NCI-H2171 treated with DMSO at 0.1 percent for 48 hours (cell line): ENCODE measurements at regions not wholly inside any gene's neighbourhood (a gene's known extent, or its start where the extent isn't known, plus 50 kb on each side); places are given as distances from the start of the nearest gene placed in this dataset.

Experiments used
- DNase-seq: peaks from one replicate; lab custom pipeline; 2025; lab: John Stamatoyannopoulos, UW

DNA sequence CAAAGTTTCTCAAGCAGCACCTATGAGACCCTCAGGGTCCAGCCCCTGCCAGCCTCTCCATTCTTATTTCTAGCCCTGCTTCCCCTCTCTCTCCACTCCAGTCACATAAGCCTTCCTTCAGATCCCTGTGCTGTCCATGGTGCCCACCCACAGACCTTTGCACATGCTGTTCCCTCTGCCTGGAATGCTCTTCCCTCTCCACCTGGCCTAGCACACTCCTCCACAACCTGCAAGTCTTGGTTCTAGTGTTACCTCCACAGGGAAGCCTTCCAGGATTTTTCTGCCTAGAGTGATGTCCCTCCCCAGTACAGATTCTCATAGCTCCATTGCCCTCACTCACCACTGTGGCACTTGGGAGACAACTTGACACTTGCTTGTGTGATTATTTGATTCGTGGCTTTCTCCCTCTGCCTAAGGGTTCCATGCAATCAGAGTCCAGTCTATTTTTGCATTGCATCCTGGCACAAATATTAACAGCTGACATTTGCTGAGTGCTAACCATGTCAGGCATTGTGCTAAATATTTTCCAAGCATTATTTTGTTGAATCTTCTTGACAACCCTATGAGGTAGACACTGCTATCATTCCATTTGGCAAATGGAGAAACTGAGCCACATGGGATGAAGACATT, 127.3 kb downstream of the SYF2 start:
- no peak for DNase-seq

DNA sequence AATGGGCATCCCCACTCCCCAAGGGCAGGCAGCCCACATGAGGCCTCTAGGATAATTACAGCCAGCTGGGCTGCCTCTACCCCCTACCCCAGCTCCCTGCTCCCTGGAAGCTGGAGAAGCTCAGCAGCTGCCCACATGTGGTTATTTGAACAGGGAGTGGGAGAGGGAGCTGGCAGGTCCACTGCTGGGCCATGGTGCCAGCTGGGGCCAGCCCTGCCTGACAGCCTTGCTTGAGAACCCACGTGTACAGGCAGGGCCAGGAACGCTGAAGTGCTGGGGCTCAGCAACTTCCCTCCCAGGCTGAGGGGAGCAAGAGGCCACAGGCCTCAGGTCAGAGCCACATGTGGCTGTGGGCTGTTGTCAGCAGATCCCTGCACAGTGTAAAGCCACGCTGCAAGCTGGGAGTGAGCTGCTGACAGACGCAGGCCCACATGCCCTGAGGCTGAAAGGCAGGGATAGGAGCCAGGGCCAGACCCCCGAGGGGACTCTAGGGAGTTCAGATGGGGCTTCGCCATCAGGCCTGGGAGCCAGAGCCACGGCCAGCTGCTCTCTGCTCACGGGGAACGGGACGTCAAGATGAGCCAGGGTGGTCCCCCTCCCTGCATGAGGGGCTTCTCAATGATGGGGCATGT, 129.0 kb downstream of the SYF2 start:
- no peak for DNase-seq

GRCh38 chr1:25100151-25100833, 132.0 kb downstream of the SYF2 start:
- no peak for DNase-seq

DNA sequence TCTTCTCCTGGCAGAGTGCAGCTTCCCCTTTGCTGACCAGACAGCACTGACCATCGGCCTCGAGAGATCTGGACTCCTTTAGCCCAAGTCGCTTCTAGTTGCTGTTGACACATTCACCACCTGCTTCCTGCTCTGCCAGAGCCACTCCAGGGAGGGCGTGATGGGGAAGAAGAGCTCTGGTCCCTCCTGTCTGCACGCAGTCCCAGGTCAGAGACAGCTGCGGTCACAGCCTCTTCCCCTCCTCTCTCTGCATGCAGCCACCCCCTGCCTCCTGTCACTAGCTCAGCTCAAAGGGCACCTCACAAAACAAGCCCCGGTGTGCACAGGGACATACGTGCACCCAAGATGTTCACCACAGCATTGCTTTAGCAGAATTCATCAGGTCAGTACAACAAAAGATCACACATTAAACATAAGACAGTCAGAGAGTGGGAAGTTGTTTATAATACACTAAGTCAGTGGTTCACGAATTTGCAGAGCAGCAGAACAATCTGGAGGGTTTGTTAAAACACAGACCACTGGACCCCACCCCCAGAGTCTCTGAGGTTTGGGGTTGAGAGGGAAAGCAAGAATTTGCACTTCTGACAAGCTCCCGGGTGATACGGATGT, 132.9 kb downstream of the SYF2 start:
- DNase-seq: peak; percentile 57

GRCh38 chr1:25098717-25099116, 133.6 kb downstream of the SYF2 start:
- no peak for DNase-seq

DNA sequence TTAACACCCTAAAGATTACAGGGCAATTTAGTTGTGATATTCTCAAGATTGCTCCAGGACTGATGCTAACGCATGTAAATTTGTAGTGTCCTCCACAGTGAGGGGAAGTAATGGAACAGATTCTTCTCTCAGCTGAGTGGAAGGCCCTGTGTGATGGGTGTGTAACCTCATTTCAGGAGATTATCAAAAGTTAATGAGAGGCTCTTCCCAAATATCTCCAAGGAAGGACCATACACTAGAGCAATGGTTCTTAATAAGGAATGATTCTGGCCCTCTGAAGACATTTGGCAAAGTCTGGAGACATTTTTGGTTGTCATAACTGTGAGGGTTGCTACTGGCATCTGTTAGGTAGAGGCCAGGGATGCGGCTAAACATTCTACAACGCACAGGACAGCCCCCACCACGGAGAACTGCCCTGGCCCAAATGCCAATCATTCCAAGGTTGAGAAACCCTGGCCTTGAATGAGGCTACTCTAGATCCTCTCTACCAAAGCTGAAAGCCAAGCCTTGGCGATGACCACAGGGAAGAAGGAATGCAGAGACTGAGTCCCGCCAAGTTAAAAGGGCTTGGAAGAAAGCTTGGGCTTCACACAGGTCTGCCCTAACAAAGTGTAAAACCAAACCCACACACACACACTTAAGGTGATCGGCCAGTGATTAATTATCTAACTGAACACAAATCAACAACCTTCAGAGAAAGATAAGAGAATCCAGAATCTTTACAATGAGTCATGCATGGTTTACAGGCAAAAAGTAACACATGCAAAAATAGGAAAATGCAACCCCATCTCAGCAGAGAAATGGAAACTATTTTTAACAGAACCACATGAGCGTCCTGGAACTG, 135.8 kb downstream of the SYF2 start:
- DNase-seq: no peak

DNA sequence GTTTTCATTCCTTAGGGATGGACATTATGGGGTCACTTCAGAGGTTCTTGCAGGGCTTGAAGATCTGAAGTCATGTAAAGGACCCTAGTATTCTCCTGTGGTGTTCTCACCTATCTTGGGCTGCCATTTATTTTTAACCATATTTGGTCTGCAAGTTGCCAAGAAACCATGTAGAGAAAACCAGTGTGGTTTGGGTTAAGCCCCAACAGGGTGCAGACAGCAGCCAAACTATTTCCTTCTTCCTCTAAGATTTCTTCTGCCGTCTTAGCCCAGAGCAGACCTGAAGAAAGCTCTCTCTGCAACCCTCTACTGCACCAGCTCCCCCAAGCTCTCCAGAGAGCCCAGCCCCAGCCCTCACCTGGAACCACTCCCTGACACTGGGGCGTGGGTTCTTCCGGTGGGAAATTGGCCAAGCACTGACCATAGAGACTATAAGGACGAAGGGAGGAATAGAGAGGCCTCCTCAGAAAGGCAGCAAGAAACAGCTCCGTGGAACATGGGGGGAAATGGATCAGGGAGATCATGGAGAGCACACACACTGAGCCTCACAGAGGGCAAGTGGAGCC, 136.6 kb downstream of the SYF2 start:
- no peak for DNase-seq

DNA sequence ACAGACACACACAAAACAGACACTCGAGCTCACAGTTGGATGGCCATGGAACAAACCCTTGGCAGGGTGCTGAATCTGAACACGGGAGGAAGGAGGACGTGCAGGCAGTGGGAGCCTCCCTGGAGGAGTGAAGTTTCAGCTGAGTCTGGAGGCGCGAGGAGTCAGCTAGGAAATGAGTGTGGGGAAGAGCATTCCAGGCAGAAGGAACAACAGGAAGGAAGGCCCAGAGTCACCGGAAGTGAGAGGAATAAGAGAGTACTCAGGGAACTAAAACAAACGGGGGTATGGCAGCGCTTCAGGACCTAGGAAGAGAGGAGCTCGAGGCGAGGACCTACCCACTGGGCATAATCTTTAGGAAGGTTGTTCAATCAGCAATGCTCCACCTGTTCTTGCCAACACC, 137.3 kb downstream of the SYF2 start:
- no peak for DNase-seq

DNA sequence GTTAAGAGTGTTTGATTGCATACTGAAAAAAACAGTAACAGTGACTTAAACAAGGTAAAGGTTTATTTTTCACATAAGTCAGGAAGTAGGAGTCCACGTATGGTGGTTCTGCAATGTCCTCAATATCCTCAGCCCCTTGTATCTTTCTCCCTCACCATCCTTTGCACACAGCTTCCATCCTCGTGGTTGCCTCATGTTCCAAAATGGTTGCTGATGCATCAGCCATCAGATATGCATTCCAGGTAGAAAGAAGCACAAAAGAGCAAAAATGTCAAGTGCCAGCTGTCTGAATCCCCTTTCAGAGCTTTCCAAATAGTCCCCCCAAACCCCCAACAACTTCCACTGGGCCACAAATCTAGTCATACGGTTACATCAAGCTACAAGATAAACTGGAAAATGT, 138.1 kb downstream of the SYF2 start:
- no peak for DNase-seq

GRCh38 chr1:25091658-25092057, 140.6 kb downstream of the SYF2 start:
- peak; percentile 33 for DNase-seq

- DNase-seq: no peak
Measured at GRCh38 chr1:25090707-25091422, 141.4 kb downstream of the SYF2 start.

GRCh38 chr1:25089772-25090171, 142.5 kb downstream of the SYF2 start:
- DNase-seq: no peak

DNA sequence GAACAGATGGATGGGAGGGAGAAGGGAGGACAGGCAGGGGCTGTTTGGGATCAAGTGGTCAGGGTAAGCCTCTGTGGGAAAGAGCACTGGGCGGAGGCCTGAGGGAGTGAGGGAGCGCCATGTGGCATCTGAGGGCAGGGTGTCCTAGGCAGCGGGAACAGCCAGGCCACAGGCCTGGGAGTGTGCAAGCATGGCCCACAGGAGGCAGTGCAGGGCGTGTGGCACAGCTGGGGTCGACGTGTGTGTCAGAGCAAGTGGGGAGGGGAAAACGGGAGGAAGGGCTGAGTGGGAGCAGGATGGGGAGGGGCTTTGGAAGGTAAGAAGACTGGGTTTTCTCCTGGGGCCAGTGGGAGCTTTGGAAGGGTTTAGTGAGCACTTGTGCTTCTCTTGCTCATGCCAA, 143.4 kb downstream of the SYF2 start:
- DNase-seq: no peak

DNA sequence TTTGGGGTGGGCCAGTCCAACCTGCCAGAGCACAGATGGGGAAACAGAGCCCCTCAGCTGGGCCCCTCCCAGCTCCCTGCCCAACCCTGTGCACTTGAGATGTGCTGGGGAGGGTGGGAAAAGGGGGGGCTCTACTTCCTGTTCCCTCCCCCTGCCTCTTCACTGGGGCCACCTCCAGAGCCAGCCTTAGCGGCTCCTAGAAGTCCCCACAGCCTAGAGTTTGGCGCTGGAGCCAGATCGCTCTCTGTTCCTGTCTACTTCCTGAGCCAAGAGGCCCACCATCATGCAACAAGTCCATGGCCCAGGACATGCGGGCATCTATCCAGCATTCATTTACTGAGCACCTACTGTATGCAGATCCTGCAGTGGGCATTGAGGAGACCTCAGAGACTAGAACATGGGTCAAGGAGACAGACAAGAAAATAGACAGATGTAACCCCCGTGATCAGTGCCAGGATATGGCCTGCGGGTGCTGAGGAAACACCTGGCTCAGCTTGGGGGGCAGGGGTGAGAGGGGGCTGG, 144.1 kb downstream of the SYF2 start:
- no peak for DNase-seq

- DNase-seq: no peak
Measured at GRCh38 chr1:25086518-25087079, 145.7 kb downstream of the SYF2 start.

GRCh38 chr1:25084407-25084806, 147.9 kb downstream of the SYF2 start:
- no peak for DNase-seq

DNA sequence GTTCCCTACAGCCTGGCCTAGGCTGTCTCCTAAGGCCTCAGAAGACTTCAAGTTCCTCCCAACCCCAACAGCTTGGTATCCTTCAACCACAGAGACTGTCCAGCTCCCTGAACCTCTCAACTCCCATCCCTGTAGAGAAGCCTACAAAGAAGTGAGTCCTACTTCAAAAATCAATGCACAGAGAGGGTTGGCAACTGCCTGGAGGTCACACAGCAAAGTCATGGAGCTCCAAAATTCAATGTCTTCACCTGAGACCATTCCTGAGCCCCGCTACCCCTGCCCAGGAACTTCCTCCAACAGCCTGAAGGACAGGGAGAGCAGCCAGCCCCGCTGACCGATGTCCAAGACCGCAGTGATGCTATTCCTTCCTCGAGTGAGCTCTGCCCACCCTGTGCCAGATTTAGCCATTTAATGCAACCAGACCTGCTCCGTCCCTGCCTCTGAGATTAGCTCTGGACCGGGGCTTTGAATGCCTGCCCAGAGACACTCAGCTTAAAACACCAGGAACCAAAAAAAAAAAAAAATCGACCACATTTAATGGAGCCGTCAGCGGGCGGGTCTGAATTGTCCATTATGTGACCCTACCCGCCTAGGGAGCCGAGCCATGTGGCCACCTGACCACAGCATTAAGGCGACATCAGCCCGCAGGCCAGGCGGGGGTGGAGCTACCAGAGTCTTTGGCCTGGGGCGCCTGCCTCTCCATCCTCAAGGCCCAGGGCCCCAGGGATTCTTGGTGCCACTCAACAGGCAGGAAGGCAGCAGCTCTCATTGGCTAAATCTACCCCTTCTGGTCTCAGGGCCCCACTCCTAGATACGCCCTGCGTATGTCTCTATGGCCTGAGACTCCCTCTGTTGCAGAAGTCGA, 148.6 kb downstream of the SYF2 start:
- DNase-seq: no peak

DNA sequence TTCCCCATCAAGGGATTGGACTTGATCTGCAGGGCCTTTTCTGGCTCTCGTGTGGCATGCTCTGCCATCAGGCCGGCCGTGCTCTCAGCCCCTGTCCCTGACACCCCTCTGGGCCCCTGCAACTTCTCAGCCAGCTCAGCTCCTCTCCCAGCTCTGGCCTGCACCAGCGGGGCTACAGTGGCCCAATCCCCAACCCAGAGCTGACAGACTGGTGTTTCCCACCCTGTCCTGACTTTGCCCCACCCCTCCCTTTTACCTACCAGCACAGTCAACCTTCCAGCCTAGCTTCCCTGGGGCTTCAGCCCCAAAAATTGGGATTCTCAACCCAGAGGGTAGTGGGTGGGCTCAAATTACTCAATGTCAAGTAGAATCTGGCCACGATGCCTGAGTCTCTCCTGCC, 149.3 kb downstream of the SYF2 start:
- no peak for DNase-seq

DNA sequence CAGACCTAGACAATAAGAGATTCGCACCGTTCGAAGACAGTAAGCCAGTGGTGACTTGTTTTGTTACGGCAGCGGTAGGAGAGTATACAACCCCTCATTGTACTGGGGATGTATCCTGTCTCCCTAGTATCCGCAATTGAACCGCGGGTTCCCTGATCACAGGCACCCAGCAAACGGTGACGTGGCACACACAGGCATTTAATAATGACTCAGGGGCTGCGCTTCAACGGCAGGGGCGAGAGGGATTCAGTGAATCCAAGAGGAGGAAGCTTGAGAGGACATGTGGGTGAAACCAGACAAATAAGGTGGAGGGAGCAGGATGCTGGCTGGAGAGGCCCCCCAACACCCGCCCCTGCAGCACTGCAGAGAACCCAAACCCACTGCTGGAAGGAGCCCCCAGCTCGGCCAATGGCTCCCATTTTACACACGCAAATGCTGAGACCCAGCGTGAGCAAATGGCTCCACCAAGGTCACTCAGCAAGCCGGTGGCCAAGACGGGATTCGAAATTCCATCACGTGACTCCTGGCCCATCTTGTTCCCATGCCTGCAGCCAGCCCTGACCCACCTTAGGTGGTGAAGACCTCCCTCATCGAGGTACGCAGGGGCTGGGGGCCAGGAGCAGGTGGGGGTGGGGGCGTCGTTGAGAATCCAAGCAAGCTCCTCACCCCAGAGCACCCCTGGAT, 149.9 kb downstream of the SYF2 start:
- no peak for DNase-seq
